SK-N-MC (cell line): ENCODE measurements at regions not wholly inside any gene's neighbourhood (a gene's known extent, or its start where the extent isn't known, plus 50 kb on each side); places are given as distances from the start of the nearest gene placed in this dataset.

Source experiments
- EZH2 ChIP-seq: fragments of 200-600 bp; sonication (generic); IDR thresholded peaks from one replicate; pipeline ENCODE4 v1.6.1; 2017; ENCODE audit warnings: antibody characterized with exemption
- POLR2AphosphoS5 ChIP-seq: IDR thresholded peaks from 2 replicates; pipeline ENCODE4 v1.6.1; 2012; ENCODE audit warnings: mild to moderate bottlenecking, low read depth, low read length, borderline replicate concordance

GRCh38 chr4:176608346-176608745, 184.4 kb downstream of the VEGFC start:
- TF ChIP-seq POLR2AphosphoS5 (no peak), EZH2 (no peak)
